ENCODE measurements at regions not wholly inside any gene's neighbourhood (a gene's known extent, or its start where the extent isn't known, plus 50 kb on each side); places are given as distances from the start of the nearest gene placed in this dataset.
"Not testable (repeated sequence)": the region's sequence is repeated elsewhere in the genome, so short reads cannot be mapped to it uniquely, and the experiment has no call there.

- no peak for DNase-seq (ENCODE audit: low read depth in 4 of 4, low spot score in 3 of 4)
Measured at GRCh38 chr14:105848570-105848969, 322.2 kb downstream of the TMEM121 start.

DNA sequence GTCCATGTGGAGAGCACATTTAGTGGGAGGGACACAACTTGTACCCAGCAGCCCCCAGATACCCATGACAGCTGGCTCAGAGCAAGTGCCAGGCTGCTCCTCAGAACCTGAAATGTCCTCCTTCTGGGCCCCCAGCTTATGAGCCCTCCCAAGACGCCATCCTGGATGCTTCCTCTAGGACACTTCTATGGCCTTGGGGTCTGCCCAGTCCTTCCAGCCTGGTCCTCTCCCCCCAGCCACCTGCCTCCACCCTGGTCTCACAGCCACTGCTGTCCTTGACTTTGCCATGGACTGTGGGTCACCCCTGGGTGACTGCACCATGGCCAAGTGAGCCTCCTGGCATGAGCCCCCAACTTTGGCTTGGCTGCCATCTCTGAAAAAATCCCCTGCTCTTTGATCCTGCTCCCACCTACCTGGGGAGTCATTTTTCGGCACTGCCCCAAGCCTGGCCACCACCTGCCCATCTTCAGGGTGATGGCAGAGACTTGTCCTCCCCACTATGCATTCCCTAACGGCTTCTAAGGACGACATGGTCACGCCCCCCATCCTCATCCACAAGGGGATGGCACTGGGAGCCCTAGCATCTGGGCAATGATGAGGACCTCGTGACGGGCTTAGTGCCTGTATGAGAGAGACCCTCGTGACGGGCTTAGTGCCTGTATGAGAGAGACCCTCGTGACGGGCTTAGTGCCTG, 323.7 kb downstream of the TMEM121 start:
- no peak for DNase-seq (ENCODE audit: low read depth in 4 of 4, low spot score in 3 of 4)

- no peak for DNase-seq (ENCODE audit: low read depth in 4 of 4, low spot score in 3 of 4)
Measured at GRCh38 chr14:105850853-105851581, 324.6 kb downstream of the TMEM121 start.

- DNase-seq (ENCODE audit: low read depth in 4 of 4, low spot score in 3 of 4): no peak
Measured at GRCh38 chr14:105851716-105852377, 325.5 kb downstream of the TMEM121 start.

- DNase-seq (ENCODE audit: low read depth in 4 of 4, low spot score in 3 of 4): no peak
Measured at GRCh38 chr14:105852378-105853088, 326.1 kb downstream of the TMEM121 start.

GRCh38 chr14:105853089-105853906, 326.9 kb downstream of the TMEM121 start:
- DNase-seq (ENCODE audit: low read depth in 4 of 4, low spot score in 3 of 4): no peak

DNA sequence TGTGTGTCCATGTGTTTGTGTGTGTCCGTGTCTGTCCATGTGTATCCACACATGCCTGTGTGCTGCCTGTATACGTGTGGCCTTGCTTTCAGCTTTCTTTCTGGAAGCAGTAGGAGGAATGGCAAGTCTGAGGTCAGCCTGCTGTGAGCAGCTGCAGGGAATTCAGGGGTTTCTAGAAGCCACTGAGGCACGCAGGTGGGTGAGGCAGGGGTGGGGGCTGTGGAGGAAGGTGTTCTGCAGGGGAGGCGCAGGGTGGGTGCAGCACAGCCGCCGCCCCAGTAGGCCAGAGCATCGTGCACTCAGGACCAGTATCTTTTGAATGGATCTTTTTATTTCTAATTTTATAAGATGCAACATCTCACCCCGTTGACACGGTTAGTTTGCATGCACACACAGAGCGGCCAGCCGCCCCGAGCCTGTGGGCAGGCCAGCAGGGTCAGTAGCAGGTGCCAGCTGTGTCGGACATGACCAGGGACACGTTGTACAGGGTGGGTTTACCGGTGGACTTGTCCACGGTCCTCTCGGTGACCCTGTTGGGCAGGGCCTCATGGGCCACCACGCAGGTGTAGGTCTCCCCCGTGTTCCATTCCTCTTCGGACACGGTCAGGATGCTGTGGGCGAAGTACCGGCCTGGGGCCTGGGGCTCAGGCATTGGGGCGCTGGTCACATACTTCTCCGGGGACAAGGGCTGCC, 327.7 kb downstream of the TMEM121 start:
- no peak for DNase-seq (ENCODE audit: low read depth in 4 of 4, low spot score in 3 of 4)

GRCh38 chr14:105854600-105855245, 328.3 kb downstream of the TMEM121 start:
- no peak for DNase-seq (ENCODE audit: low read depth in 4 of 4, low spot score in 3 of 4)

DNA sequence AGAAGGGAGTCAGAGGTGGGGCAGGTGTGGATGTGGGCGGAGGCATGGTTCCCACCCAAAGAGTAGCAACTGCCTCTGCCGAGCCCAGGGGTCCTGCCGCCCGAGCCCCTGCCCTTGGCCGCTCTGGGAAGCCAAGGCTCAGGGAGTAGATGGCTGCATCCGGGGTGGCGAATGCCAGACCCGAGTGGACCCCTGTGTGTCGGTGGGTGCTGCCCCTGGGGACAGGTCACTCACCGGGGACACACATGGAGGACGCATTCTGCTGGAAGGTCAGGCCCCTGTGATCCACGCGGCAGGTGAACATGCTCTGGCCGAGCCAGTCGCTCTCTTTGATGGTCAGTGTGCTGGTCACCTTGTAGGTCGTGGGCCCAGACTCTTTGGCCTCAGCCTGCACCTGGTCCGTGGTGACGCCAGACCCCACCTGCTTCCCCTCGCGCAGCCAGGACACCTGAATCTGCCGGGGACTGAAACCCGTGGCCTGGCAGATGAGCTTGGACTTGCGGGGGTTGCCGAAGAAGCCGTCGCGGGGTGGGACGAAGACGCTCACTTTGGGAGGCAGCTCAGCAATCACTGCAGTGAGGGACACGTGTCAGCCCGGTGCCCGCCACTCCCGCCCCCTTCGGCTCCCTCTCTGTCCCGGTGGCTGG, 329.0 kb downstream of the TMEM121 start:
- no peak for DNase-seq (ENCODE audit: low read depth in 4 of 4, low spot score in 3 of 4)

- no peak for DNase-seq (ENCODE audit: low read depth in 4 of 4, low spot score in 3 of 4)
Measured at GRCh38 chr14:105855893-105856675, 329.7 kb downstream of the TMEM121 start.

- DNase-seq (ENCODE audit: low read depth in 4 of 4, low spot score in 3 of 4): no peak
Measured at GRCh38 chr14:105856676-105857219, 330.4 kb downstream of the TMEM121 start.

DNA sequence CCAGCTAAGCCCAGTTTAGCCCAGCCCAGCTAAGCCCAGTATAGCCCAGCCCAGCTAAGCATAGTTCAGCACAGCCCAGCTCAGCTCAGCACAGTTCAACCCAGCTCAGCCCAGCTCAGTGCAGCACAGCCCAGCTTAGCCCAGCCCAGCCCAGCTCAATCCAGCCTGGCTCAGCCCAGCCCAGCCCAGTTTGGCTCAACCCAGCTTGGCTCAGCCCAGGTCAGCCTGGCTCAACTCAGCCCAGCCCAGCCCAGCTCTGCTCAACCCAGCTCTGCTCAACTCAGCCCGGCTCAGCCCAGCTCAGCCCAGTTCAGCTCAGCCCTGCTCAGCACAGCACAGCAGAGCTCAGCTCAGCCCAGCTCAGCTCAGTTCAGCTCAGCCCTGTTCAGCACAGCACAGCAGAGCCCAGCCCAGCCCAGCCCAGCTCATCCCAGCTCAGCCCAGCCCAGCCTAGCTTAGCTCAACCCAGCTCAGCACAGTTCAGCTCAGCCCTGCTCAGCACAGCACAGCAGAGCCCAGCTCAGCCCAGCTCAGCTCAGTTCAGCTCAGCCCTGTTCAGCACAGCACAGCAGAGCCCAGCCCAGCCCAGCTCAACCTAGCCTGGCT, 330.9 kb downstream of the TMEM121 start:
- DNase-seq (ENCODE audit: low read depth in 4 of 4, low spot score in 3 of 4): no peak

GRCh38 chr14:105857826-105858675, 331.7 kb downstream of the TMEM121 start:
- no peak for DNase-seq (ENCODE audit: low read depth in 4 of 4, low spot score in 3 of 4)

DNA sequence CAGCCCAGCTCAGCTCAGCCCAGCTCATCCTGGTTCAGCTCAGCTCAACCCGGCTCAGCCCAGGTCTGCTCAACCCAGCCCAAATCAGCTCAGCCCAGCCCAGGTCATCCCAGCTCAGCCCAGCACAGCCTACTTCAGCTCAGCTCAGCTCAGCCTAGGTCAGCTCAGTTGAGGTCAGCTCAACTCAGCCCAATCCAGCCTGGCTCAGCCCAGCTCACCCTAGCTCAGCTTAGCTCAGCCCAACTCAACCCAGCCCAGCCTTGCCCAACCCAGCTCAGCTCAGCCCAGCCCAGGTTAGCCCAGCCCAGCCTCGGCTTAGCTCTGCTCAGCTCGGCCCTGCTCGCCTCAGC, 332.3 kb downstream of the TMEM121 start:
- no peak for DNase-seq (ENCODE audit: low read depth in 4 of 4, low spot score in 3 of 4)

DNA sequence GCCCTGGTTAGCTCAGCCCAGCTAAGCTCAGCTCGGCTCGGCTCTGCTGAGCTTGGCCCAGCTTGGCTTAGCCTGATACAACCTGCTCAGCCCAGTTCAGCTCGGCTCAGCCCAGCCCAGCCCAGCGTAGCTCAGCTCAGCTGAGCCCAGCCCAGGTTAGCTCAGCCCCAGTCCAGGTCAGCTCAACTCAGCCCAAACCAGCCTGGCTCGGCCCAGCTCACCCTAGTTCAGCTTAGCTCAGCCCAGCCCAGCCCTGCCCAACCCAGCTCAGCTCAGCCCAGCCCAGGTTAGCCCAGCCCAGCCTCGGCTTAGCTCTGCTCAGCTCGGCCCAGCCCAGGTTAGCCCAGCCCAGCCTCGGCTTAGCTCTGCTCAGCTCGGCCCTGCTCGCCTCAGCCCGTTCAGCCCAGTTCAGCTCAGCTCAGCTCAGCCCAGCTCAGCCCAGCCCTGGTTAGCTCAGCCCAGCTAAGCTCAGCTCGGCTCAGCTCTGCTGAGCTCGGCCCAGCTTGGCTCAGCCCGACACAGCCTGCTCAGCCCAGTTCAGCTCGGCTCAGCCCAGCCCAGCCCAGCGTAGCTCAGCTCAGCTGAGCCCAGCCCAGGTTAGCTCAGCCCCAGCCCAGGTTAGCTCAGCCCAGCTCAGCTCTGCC, 332.8 kb downstream of the TMEM121 start:
- not testable (repeated sequence) for DNase-seq (ENCODE audit: low read depth in 4 of 4, low spot score in 3 of 4)
